ENCODE measurements at regions not wholly inside any gene's neighbourhood (a gene's known extent, or its start where the extent isn't known, plus 50 kb on each side); places are given as distances from the start of the nearest gene placed in this dataset.

- TF ChIP-seq POLR2AphosphoS5 (IDR thresholded peaks at IDR 0.05) (no peak), CTCF (IDR thresholded peaks at IDR 0.05) (no peak), POLR2A (IDR thresholded peaks at IDR 0.05) (no peak), EP300 (IDR thresholded peaks at IDR 0.05; ENCODE audit: low read depth) (no peak)
Measured at GRCh38 chr3:69650066-69650419, 89.2 kb upstream of the MITF start.

GRCh38 chr3:69649120-69650065, 89.9 kb upstream of the MITF start:
- in situ Hi-C loops (cut with MboI; ENCODE audit: low pct_ligation_motif_present in 1 of 4, low pct_unique_long_range_greater_than_20kb in 1 of 4, low sequenced_read_pairs in 3 of 4), result loop anchor here in 3 of 4 donors (25.0 kb wide), 3 partner anchors 212 to 487 kb away; no protein-coding TSS in a partner anchor
- intact Hi-C loops (cut with DNase I; ENCODE audit: low total_unique reads), result no loop called here
- 56 to 82% methylated on average over 5 to 7 of the region's 7 CpGs for WGBS, 2 donors (ENCODE audit: low coverage in 1 of 2)

More at GRCh38 chr3:69650066-69650419, 89.2 kb upstream of the MITF start:
- DNase-seq, result no peak
- H3K36me3 ChIP-seq, result no peaks in the 10 kb centered on the region
- intact Hi-C loops (cut with DNase I; ENCODE audit: low total_unique reads) (no loop called here), in situ Hi-C loops (cut with MboI; ENCODE audit: low pct_ligation_motif_present in 1 of 4, low pct_unique_long_range_greater_than_20kb in 1 of 4, low sequenced_read_pairs in 3 of 4) (loop anchor here in 3 of 4 donors (25.0 kb wide), 3 partner anchors 213 to 488 kb away; no protein-coding TSS in a partner anchor)
- H3K4me1 ChIP-seq, result no peaks in the 10 kb centered on the region
- H3K4me3 ChIP-seq, result no peak overlapping the region
- H3K27ac ChIP-seq, result no peak overlapping the region
- no peaks in the 10 kb centered on the region for H3K27me3 ChIP-seq
- 32 to 50% methylated on average over 1 of the region's 1 CpG for WGBS, 2 donors (ENCODE audit: low coverage in 1 of 2)
- no peaks in the 10 kb centered on the region for H3K9me3 ChIP-seq

GRCh38 chr3:69648126-69648525, 91.1 kb upstream of the MITF start:
- DNase-seq, result no peak
- WGBS, 2 donors (ENCODE audit: low coverage in 1 of 2), result 71 to 91% methylated on average over 2 of the region's 2 CpGs
- H3K27ac ChIP-seq, result no peak overlapping the region
- H3K36me3 ChIP-seq, result no peaks in the 10 kb centered on the region
- in situ Hi-C loops (cut with MboI; ENCODE audit: low pct_ligation_motif_present in 1 of 4, low pct_unique_long_range_greater_than_20kb in 1 of 4, low sequenced_read_pairs in 3 of 4) (no loop called here), intact Hi-C loops (cut with DNase I; ENCODE audit: low total_unique reads) (no loop called here)
- H3K4me1 ChIP-seq, result no peaks in the 10 kb centered on the region
- no peaks in the 10 kb centered on the region for H3K9me3 ChIP-seq
- no peak overlapping the region for H3K4me3 ChIP-seq
- no peaks in the 10 kb centered on the region for H3K27me3 ChIP-seq
- TF ChIP-seq POLR2AphosphoS5 (IDR thresholded peaks at IDR 0.05), result no peak
- TF ChIP-seq CTCF (IDR thresholded peaks at IDR 0.05), result no peak

More at GRCh38 chr3:69649120-69650065, 89.9 kb upstream of the MITF start:
- H3K4me3 ChIP-seq, result no peak overlapping the region
- H3K9me3 ChIP-seq, result no peaks in the 10 kb centered on the region
- TF ChIP-seq POLR2A (IDR thresholded peaks at IDR 0.05) (no peak), CTCF (IDR thresholded peaks at IDR 0.05) (no peak), EP300 (IDR thresholded peaks at IDR 0.05; ENCODE audit: low read depth) (no peak), POLR2AphosphoS5 (IDR thresholded peaks at IDR 0.05) (no peak)
- H3K4me1 ChIP-seq, result no peaks in the 10 kb centered on the region
- DNase-seq, result no peak
- no peaks in the 10 kb centered on the region for H3K36me3 ChIP-seq
- H3K27me3 ChIP-seq, result no peaks in the 10 kb centered on the region
- no peak overlapping the region for H3K27ac ChIP-seq

- H3K36me3 ChIP-seq, result no peaks in the 10 kb centered on the region
- no peaks in the 10 kb centered on the region for H3K27me3 ChIP-seq
- H3K4me3 ChIP-seq, result no peak overlapping the region
- no peaks in the 10 kb centered on the region for H3K4me1 ChIP-seq
- TF ChIP-seq POLR2AphosphoS5 (IDR thresholded peaks at IDR 0.05) (no peak), CTCF (IDR thresholded peaks at IDR 0.05) (no peak), EP300 (IDR thresholded peaks at IDR 0.05; ENCODE audit: low read depth) (no peak), POLR2A (IDR thresholded peaks at IDR 0.05) (no peak)
- intact Hi-C loops (cut with DNase I; ENCODE audit: low total_unique reads) (no loop called here), in situ Hi-C loops (cut with MboI; ENCODE audit: low pct_ligation_motif_present in 1 of 4, low pct_unique_long_range_greater_than_20kb in 1 of 4, low sequenced_read_pairs in 3 of 4) (no loop called here)
- no peaks in the 10 kb centered on the region for H3K9me3 ChIP-seq
- no peak for DNase-seq
- no peak overlapping the region for H3K27ac ChIP-seq
- 43% methylated on average over 3 of the region's 3 CpGs; no CpG with 5 or more reads in 1 of the 2 donors for WGBS, 2 donors (ENCODE audit: low coverage in 1 of 2)
Measured at GRCh38 chr3:69647511-69648110, 91.7 kb upstream of the MITF start.

Measured in transverse colon (tissue), 4 donors.